K562 (cell line): ENCODE measurements at regions not wholly inside any gene's neighbourhood (a gene's known extent, or its start where the extent isn't known, plus 50 kb on each side); places are given as distances from the start of the nearest gene placed in this dataset.

ENCODE experiments used
- ATAC-seq: fragments of 200-7000 bp; cut with Tn5 transposase; 3 replicates; pipeline ENCODE4 v1.9.1; 2020; ENCODE audit warnings: moderate library complexity
- BruUV-seq: library from RNA; stranded (reverse); fragments of 400-500 nt; replicated peaks from 2 replicates; lab custom pipeline; 2021; lab: Mats Ljungman, UMichigan
- CTCF ChIA-PET: fragments of 300-600 bp; formaldehyde crosslinking; extraction: SDS; loops from one replicate; lab custom pipeline; 2021; ENCODE audit warnings: low intra/inter-chr PET ratio; lab: Yijun Ruan, JAX
- POLR2A ChIA-PET: fragments of 300-600, 350-650 bp; sonication (Branson Sonifier 250); formaldehyde crosslinking; extraction: SDS; loops from one replicate; lab custom pipeline; 2021; ENCODE audit warnings: antibody characterized with exemption, inconsistent platforms; lab: Yijun Ruan, JAX
- DNase-seq, 4 experiments: peaks; one replicate each; pipeline versions ENCODE4 v3.0.0 to v3.0.0-alpha.2; 2011 to 2018; ENCODE audit warnings: low spot score in 3 of 4, mixed read lengths in 3 of 4; ENCODE audit errors: extremely low read depth in 1 of 4
- FAIRE-seq: peaks from 2 replicates; lab custom pipeline; 2011; peaks lifted over from hg19 to GRCh38; lab: Jason Lieb, UNC
- H2AFZ ChIP-seq: 2 replicates; pipeline ENCODE4 v1.6.0; 2011; ENCODE audit warnings: low read depth, low read length, control low read depth, inconsistent platforms
- H3K27ac ChIP-seq: fragments of 200-600 bp; 3 replicates; pipeline ENCODE4 v1.8.0; 2011; ENCODE audit warnings: low read depth, mild to moderate bottlenecking, control low read depth, inconsistent platforms, low read length, moderate library complexity, mixed read lengths; ENCODE audit errors: extremely low read depth
- H3K27me3 ChIP-seq, 2 experiments: fragments of 300-600 bp in 1 of 2; 2 replicates in 1 of 2; 3 replicates in 1 of 2; pipeline versions ENCODE4 v1.6.0 to v1.8.0; 2011; ENCODE audit warnings: inconsistent platforms in 2 of 2, low read length in 2 of 2, mild to moderate bottlenecking in 1 of 2, mixed read lengths in 1 of 2, moderate library complexity in 1 of 2; ENCODE audit not compliant: control insufficient read depth in 2 of 2, insufficient read depth in 2 of 2
- H3K36me3 ChIP-seq: fragments of 300-600 bp; 3 replicates; pipeline ENCODE4 v1.8.0; 2011; ENCODE audit warnings: mild to moderate bottlenecking, low read length, inconsistent platforms; ENCODE audit not compliant: control insufficient read depth, insufficient read depth
- H3K4me1 ChIP-seq, 2 experiments: fragments of 200-600 bp in 1 of 2; replicated peaks in 1 of 2; 2 replicates in 1 of 2; 3 replicates in 1 of 2; pipeline versions ENCODE4 v1.5.1 to v1.8.0; 2011; ENCODE audit warnings: inconsistent platforms in 2 of 2, low read length in 2 of 2, mild to moderate bottlenecking in 1 of 2, mixed read lengths in 1 of 2, moderate library complexity in 1 of 2; ENCODE audit not compliant: control insufficient read depth in 2 of 2, insufficient read depth in 2 of 2
- H3K4me2 ChIP-seq: 2 replicates; pipeline ENCODE4 v1.6.1; 2011; ENCODE audit warnings: low read length, control low read depth, inconsistent platforms, mixed read lengths; ENCODE audit not compliant: insufficient read depth
- H3K4me3 ChIP-seq: fragments of 200-600 bp; sonication (generic), shearing (Covaris generic); 2 replicates; pipeline ENCODE4 v1.5.1; 2016; ENCODE audit warnings: control low read depth, inconsistent platforms
- H3K79me2 ChIP-seq: fragments of 200-600 bp; 3 replicates; pipeline ENCODE4 v1.8.0; 2011; ENCODE audit warnings: low read length, inconsistent platforms; ENCODE audit not compliant: control insufficient read depth, insufficient read depth
- H3K9ac ChIP-seq, 2 experiments: 2 replicates each; pipeline versions ENCODE4 v1.6.0 to v1.6.1; 2011; ENCODE audit warnings: low read depth in 2 of 2, low read length in 2 of 2, control low read depth in 1 of 2, inconsistent platforms in 1 of 2, mild to moderate bottlenecking in 1 of 2, mixed read lengths in 1 of 2; ENCODE audit not compliant: insufficient read depth in 1 of 2
- H3K9me1 ChIP-seq: one replicate; pipeline ENCODE4 v1.6.0; 2011; ENCODE audit warnings: inconsistent platforms, mild to moderate bottlenecking, low read length, moderate library complexity; ENCODE audit not compliant: control insufficient read depth, insufficient read depth
- H3K9me3 ChIP-seq: replicated peaks from 2 replicates; pipeline ENCODE4 v1.5.1; 2011; ENCODE audit warnings: low read depth, low read length, inconsistent platforms; ENCODE audit not compliant: control insufficient read depth, insufficient read depth
- H4K20me1 ChIP-seq: replicated peaks from 2 replicates; pipeline ENCODE4 v1.6.1; 2011; ENCODE audit warnings: low read length, inconsistent platforms, mixed read lengths; ENCODE audit not compliant: control insufficient read depth, insufficient read depth
- CEBPB ChIP-seq: fragments of 450-650 bp; IDR thresholded peaks from 2 replicates; pipeline ENCODE4 v1.6.1; 2016; ENCODE audit warnings: missing genetic modification characterization, missing compliant biosample characterization
- ERF ChIP-seq: fragments of 450-650 bp; formaldehyde crosslinking; IDR thresholded peaks from 2 replicates; pipeline ENCODE4 v1.4.0; 2020; ENCODE audit warnings: mild to moderate bottlenecking, mixed read lengths
- JUN ChIP-seq, 2 experiments: sonication (generic) in 1 of 2; formaldehyde crosslinking in 1 of 2; IDR thresholded peaks; 2 replicates each; pipeline versions ENCODE4 v1.6.1 to v1.8.0; 2012 to 2022; ENCODE audit warnings: borderline replicate concordance in 2 of 2, mild to moderate bottlenecking in 2 of 2, improper control_type of control experiment in 1 of 2, low read depth in 1 of 2, low read length in 1 of 2, missing genetic modification reagents in 1 of 2
- KAT7 ChIP-seq: sonication (generic); formaldehyde crosslinking; IDR thresholded peaks from 2 replicates; pipeline ENCODE4 v1.8.0; 2022; ENCODE audit warnings: missing genetic modification reagents, mild to moderate bottlenecking, borderline replicate concordance
- KLF6 ChIP-seq: fragments of 250-450 bp; sonication (Bioruptor Pico); IDR thresholded peaks from 2 replicates; pipeline ENCODE4 v1.4.0; 2020; ENCODE audit warnings: mild to moderate bottlenecking, moderate library complexity, borderline replicate concordance
- LEF1 ChIP-seq: fragments of 450-650 bp; IDR thresholded peaks from 2 replicates; pipeline ENCODE4 v1.6.1; 2016; ENCODE audit warnings: mild to moderate bottlenecking
- MAFF ChIP-seq: IDR thresholded peaks from 2 replicates; pipeline ENCODE4 v1.6.1; 2012; ENCODE audit warnings: low read length, improper control_type of control experiment
- NR2C2 ChIP-seq, 2 experiments: fragments of 200-800 bp in 1 of 2; sonication (Bioruptor generic) in 1 of 2; sonication (generic) in 1 of 2; formaldehyde crosslinking in 1 of 2; IDR thresholded peaks; 2 replicates each; pipeline versions ENCODE4 v1.6.1 to v1.8.0; 2016 to 2022; ENCODE audit warnings: mild to moderate bottlenecking in 1 of 2, missing compliant biosample characterization in 1 of 2, missing genetic modification characterization in 1 of 2, missing genetic modification reagents in 1 of 2
- POLR2AphosphoS2 ChIP-seq: IDR thresholded peaks from 2 replicates; pipeline ENCODE4 v1.6.1; 2012; ENCODE audit warnings: low read length, improper control_type of control experiment
- PTRF ChIP-seq: fragments of 450-650 bp; IDR thresholded peaks from 2 replicates; pipeline ENCODE4 v1.6.1; 2016; ENCODE audit warnings: mild to moderate bottlenecking, missing genetic modification characterization, missing compliant biosample characterization
- PURB ChIP-seq: sonication (generic); formaldehyde crosslinking; IDR thresholded peaks from 2 replicates; pipeline ENCODE4 v1.9.0; 2021; ENCODE audit warnings: low read depth, mild to moderate bottlenecking, missing genetic modification reagents
- SMAD1 ChIP-seq: fragments of 150-350 bp; IDR thresholded peaks from 2 replicates; pipeline ENCODE4 v1.6.1; 2014; ENCODE audit warnings: low read length, low read depth; ENCODE audit not compliant: partially characterized antibody
- TBP ChIP-seq: optimal IDR thresholded peaks from 2 replicates; pipeline ENCODE3; 2011; ENCODE audit warnings: low read depth, low read length, improper control_type of control experiment
- ZBTB2 ChIP-seq: fragments of 450-650 bp; IDR thresholded peaks from 2 replicates; pipeline ENCODE4 v1.6.1; 2016; ENCODE audit warnings: antibody characterized with exemption
- ZKSCAN1 ChIP-seq: fragments of 150-350 bp; IDR thresholded peaks from 2 replicates; pipeline ENCODE4 v1.6.1; 2016; ENCODE audit warnings: low read depth, low read length
- WGBS: fragments of 100-300 bp; shearing (Covaris generic); methylation state at CpG from one replicate; pipeline ENCODE4 v1.1.6; 2016; ENCODE audit warnings: low coverage, mixed read lengths; ENCODE audit not compliant: insufficient coverage; ENCODE audit errors: missing lambda C conversion rate; 5-methylcytosine and 5-hydroxymethylcytosine counted together
- in situ Hi-C: fragments of 300-500 bp; cut with MboI; formaldehyde crosslinking; loops from 4 replicates; pipeline ENCODE4 v1.15.0; 2018; ENCODE audit warnings: inconsistent platforms, mixed read lengths
- intact Hi-C: fragments of 100-400 bp; cut with micrococcal nuclease; formaldehyde crosslinking; loops from 2 replicates; pipeline ENCODE4 v1.14.2; 2022

DNA sequence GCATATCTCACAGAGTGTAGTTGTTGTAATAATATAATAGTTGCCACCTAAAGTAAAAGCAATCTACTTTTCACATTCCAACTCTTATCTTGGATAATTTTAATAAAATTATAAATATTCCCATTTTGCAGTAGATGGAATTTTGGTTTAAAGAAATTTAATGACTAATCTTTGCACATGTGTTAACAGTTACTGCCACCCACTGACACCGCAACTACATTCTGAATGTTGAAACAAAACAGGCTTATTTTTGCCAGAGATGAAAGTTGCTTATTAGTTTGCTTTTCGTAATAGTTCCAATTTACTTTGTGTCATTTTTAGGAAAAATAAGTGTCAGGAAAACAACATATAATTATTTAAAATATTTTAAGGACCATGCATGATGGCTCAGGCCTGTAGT, 557.5 kb upstream of the PCDH15 start (continued):
- TF ChIP-seq NR2C2 (CRISPR knock-in tag; IDR thresholded peaks at IDR 0.05) (no peak), NR2C2 (tag; IDR thresholded peaks at IDR 0.05) (no peak), LEF1 (no peak), MAFF (no peak), JUN (IDR thresholded peaks at IDR 0.05; ENCODE audit: borderline replicate concordance, low read depth, low read length) (no peak), JUN (CRISPR knock-in tag; IDR thresholded peaks at IDR 0.05; ENCODE audit: borderline replicate concordance) (no peak), ZKSCAN1 (no peak), PURB (CRISPR knock-in tag) (no peak), SMAD1 (no peak), POLR2AphosphoS2 (no peak), ERF (CRISPR knock-in tag) (no peak), TBP (no peak)

DNA sequence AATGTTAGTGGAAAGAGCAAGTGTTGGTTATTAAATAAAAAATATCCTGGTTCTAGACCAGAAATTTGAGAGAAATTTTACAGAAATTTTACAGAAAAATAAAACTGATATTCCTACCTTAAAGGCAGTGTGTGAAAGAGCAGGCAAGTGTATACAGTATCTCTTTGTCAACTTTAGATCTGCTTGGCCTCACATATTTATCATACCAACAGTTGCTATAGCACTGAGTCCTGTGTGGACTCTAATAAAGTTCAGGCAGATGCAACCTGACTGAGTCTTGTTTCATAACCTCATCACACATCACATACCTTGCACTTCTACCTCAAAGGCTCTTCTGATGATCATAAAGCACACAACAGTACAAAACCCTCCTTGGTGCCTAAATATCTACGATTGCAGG, 552.4 kb upstream of the PCDH15 start:
- no peak overlapping the region for H3K4me2 ChIP-seq
- intact Hi-C loops (no loop called here), in situ Hi-C loops (no loop called here)
- no peaks in the 10 kb centered on the region for H3K36me3 ChIP-seq
- POLR2A ChIA-PET: no interaction called here
- CTCF ChIA-PET: no interaction called here
- H3K9me3 ChIP-seq: no peaks in the 10 kb centered on the region; the same call in 1 of the 2 replicates
- H3K79me2 ChIP-seq: no peaks in the 10 kb centered on the region
- H3K4me1 ChIP-seq: no peaks in the 10 kb centered on the region
- no peak overlapping the region for H3K9ac ChIP-seq
- DNase-seq (no peak), ATAC-seq (no peak), FAIRE-seq (no peak)
- no peak overlapping the region for H3K4me3 ChIP-seq
- H3K9me1 ChIP-seq: no peaks in the 10 kb centered on the region
- H2AFZ ChIP-seq: no peak overlapping the region
- WGBS: 9% methylated on average over 1 of the region's 1 CpG
- no peak overlapping the region for H3K27ac ChIP-seq
- BruUV-seq: no TSS peak
- H4K20me1 ChIP-seq: no peaks in the 10 kb centered on the region
- no peaks in the 10 kb centered on the region for H3K27me3 ChIP-seq
- TF ChIP-seq KAT7 (no peak), PTRF (no peak), CEBPB (tag) (no peak), ZBTB2 (no peak), KLF6 (CRISPR knock-in tag) (no peak)
